SK-N-SH (cell line): ENCODE measurements at regions not wholly inside any gene's neighbourhood (a gene's known extent, or its start where the extent isn't known, plus 50 kb on each side); places are given as distances from the start of the nearest gene placed in this dataset.

Source experiments
- JUND ChIP-seq: IDR thresholded peaks from 2 replicates; pipeline ENCODE4 v1.4.0; 2012
- POLR2AphosphoS5 ChIP-seq: IDR thresholded peaks from 2 replicates; pipeline ENCODE4 v1.6.1; 2012; ENCODE audit warnings: low read depth, low read length
- RCOR1 ChIP-seq: fragments of 150-350 bp; IDR thresholded peaks from 2 replicates; pipeline ENCODE4 v1.6.1; 2017; ENCODE audit warnings: antibody characterized with exemption, low read length
- TF ChIP-seq, protein P1 (sequence below): IDR thresholded peaks from 2 replicates; pipeline ENCODE4 v1.6.1; 2012; ENCODE audit warnings: mild to moderate bottlenecking, low read depth, low read length, moderate library complexity
- TF ChIP-seq, protein P2 (sequence below): fragments of 200-600 bp; sonication (generic); IDR thresholded peaks from 2 replicates; pipeline ENCODE4 v1.6.1; 2017; ENCODE audit warnings: antibody characterized with exemption, mild to moderate bottlenecking, moderate library complexity
- TF ChIP-seq, protein P3 (sequence below): IDR thresholded peaks from 2 replicates; pipeline ENCODE4 v1.4.0; 2012; ENCODE audit warnings: low read depth, borderline replicate concordance

DNA sequence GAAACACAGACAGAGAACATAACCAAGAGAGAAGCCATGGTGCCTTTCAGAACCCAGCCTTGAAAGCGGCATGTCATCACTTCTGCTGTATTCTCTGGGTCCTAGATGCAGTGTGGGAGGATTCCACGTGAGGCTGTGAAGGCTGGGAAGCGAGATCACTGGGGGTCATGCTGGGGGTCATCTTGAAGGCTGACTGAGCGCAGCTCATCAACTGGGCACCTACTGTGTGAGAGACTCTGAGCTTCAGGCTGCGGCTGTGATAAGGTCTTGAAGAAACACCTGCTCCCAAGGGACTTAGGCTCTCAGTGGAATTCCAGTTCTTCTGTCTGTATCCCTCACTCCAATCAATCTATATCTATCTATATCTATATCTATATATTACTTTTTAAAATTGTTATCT lies 91.8 kb upstream of the KLF13 start:
- TF ChIP-seq, protein P1, sequence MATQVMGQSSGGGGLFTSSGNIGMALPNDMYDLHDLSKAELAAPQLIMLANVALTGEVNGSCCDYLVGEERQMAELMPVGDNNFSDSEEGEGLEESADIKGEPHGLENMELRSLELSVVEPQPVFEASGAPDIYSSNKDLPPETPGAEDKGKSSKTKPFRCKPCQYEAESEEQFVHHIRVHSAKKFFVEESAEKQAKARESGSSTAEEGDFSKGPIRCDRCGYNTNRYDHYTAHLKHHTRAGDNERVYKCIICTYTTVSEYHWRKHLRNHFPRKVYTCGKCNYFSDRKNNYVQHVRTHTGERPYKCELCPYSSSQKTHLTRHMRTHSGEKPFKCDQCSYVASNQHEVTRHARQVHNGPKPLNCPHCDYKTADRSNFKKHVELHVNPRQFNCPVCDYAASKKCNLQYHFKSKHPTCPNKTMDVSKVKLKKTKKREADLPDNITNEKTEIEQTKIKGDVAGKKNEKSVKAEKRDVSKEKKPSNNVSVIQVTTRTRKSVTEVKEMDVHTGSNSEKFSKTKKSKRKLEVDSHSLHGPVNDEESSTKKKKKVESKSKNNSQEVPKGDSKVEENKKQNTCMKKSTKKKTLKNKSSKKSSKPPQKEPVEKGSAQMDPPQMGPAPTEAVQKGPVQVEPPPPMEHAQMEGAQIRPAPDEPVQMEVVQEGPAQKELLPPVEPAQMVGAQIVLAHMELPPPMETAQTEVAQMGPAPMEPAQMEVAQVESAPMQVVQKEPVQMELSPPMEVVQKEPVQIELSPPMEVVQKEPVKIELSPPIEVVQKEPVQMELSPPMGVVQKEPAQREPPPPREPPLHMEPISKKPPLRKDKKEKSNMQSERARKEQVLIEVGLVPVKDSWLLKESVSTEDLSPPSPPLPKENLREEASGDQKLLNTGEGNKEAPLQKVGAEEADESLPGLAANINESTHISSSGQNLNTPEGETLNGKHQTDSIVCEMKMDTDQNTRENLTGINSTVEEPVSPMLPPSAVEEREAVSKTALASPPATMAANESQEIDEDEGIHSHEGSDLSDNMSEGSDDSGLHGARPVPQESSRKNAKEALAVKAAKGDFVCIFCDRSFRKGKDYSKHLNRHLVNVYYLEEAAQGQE = no peak
- TF ChIP-seq, protein P2, sequence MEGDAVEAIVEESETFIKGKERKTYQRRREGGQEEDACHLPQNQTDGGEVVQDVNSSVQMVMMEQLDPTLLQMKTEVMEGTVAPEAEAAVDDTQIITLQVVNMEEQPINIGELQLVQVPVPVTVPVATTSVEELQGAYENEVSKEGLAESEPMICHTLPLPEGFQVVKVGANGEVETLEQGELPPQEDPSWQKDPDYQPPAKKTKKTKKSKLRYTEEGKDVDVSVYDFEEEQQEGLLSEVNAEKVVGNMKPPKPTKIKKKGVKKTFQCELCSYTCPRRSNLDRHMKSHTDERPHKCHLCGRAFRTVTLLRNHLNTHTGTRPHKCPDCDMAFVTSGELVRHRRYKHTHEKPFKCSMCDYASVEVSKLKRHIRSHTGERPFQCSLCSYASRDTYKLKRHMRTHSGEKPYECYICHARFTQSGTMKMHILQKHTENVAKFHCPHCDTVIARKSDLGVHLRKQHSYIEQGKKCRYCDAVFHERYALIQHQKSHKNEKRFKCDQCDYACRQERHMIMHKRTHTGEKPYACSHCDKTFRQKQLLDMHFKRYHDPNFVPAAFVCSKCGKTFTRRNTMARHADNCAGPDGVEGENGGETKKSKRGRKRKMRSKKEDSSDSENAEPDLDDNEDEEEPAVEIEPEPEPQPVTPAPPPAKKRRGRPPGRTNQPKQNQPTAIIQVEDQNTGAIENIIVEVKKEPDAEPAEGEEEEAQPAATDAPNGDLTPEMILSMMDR = no peak
- no peak for TF ChIP-seq RCOR1
- TF ChIP-seq POLR2AphosphoS5 = no peak
- no peak for TF ChIP-seq JUND
- TF ChIP-seq, protein P3, sequence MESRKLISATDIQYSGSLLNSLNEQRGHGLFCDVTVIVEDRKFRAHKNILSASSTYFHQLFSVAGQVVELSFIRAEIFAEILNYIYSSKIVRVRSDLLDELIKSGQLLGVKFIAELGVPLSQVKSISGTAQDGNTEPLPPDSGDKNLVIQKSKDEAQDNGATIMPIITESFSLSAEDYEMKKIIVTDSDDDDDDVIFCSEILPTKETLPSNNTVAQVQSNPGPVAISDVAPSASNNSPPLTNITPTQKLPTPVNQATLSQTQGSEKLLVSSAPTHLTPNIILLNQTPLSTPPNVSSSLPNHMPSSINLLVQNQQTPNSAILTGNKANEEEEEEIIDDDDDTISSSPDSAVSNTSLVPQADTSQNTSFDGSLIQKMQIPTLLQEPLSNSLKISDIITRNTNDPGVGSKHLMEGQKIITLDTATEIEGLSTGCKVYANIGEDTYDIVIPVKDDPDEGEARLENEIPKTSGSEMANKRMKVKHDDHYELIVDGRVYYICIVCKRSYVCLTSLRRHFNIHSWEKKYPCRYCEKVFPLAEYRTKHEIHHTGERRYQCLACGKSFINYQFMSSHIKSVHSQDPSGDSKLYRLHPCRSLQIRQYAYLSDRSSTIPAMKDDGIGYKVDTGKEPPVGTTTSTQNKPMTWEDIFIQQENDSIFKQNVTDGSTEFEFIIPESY = no peak
